ENCODE measurements at regions not wholly inside any gene's neighbourhood (a gene's known extent, or its start where the extent isn't known, plus 50 kb on each side); places are given as distances from the start of the nearest gene placed in this dataset.

GRCh38 chr5:136626531-136626930 is 261.2 kb upstream of the TRPC7 start:
- H3K4me2 ChIP-seq (ENCODE audit: low read length) = no peak overlapping the region
- H3K79me2 ChIP-seq (replicated peaks; ENCODE audit: insufficient read depth, low read length) = no peaks in the 10 kb centered on the region
- no peak overlapping the region for H3K9ac ChIP-seq (ENCODE audit: low read length)
- no peaks in the 10 kb centered on the region for H3K9me2 ChIP-seq (ENCODE audit: insufficient read depth, low read length)
- H4K20me1 ChIP-seq (ENCODE audit: insufficient read depth) = no peaks in the 10 kb centered on the region
- no peak overlapping the region for H2AFZ ChIP-seq (ENCODE audit: low read depth, low read length)
- TF ChIP-seq RAD21 (conservative IDR thresholded peaks at IDR 0.05) = no peak
- no peaks in the 10 kb centered on the region for H3K9me3 ChIP-seq (ENCODE audit: low read length)
- no peaks in the 10 kb centered on the region for H3F3A ChIP-seq (ENCODE audit: insufficient read depth, low read length, poor library complexity, severe bottlenecking)
- no peak overlapping the region for H3K4me3 ChIP-seq (ENCODE audit: low read length)
- no peaks in the 10 kb centered on the region for H3K36me3 ChIP-seq (ENCODE audit: insufficient read depth, low read length)
- H3K27me3 ChIP-seq (ENCODE audit: insufficient read depth, low read depth, low read length) = no peaks in the 10 kb centered on the region
- no peak overlapping the region for H3K27ac ChIP-seq (ENCODE audit: low read length)

GRCh38 chr5:136622747-136623146 is 257.4 kb upstream of the TRPC7 start:
- Histone ChIP-seq H4K20me1 (ENCODE audit: insufficient read depth) (no peaks in the 10 kb centered on the region), H3K9me3 (ENCODE audit: low read length) (no peaks in the 10 kb centered on the region), H3K27me3 (ENCODE audit: insufficient read depth, low read depth, low read length) (no peaks in the 10 kb centered on the region), H3K4me2 (ENCODE audit: low read length) (no peak overlapping the region), H3K4me3 (ENCODE audit: low read length) (no peak overlapping the region), H3K9ac (ENCODE audit: low read length) (no peak overlapping the region), H3K36me3 (ENCODE audit: insufficient read depth, low read length) (no peaks in the 10 kb centered on the region), H3K9me2 (ENCODE audit: insufficient read depth, low read length) (no peaks in the 10 kb centered on the region), H3K79me2 (replicated peaks; ENCODE audit: insufficient read depth, low read length) (no peaks in the 10 kb centered on the region), H2AFZ (ENCODE audit: low read depth, low read length) (no peak overlapping the region), H3K27ac (ENCODE audit: low read length) (no peak overlapping the region), H3F3A (ENCODE audit: insufficient read depth, low read length, poor library complexity, severe bottlenecking) (no peaks in the 10 kb centered on the region)
- no peak for TF ChIP-seq RAD21 (conservative IDR thresholded peaks at IDR 0.05)
- no peak for TF ChIP-seq EP300 (conservative IDR thresholded peaks at IDR 0.05; ENCODE audit: poor library complexity, severe bottlenecking)
- no peak for TF ChIP-seq EZH2 (IDR thresholded peaks at IDR 0.05; ENCODE audit: borderline replicate concordance, insufficient read depth, low read length, poor library complexity, severe bottlenecking)

GRCh38 chr5:136621743-136622142 is 256.4 kb upstream of the TRPC7 start:
- no peaks in the 10 kb centered on the region for H4K20me1 ChIP-seq (ENCODE audit: insufficient read depth)
- no peak overlapping the region for H3K27ac ChIP-seq (ENCODE audit: low read length)
- no peak overlapping the region for H2AFZ ChIP-seq (ENCODE audit: low read depth, low read length)
- no peaks in the 10 kb centered on the region for H3K36me3 ChIP-seq (ENCODE audit: insufficient read depth, low read length)
- no peak overlapping the region for H3K4me2 ChIP-seq (ENCODE audit: low read length)
- no peaks in the 10 kb centered on the region for H3K9me3 ChIP-seq (ENCODE audit: low read length)
- no peaks in the 10 kb centered on the region for H3K27me3 ChIP-seq (ENCODE audit: insufficient read depth, low read depth, low read length)
- no peak overlapping the region for H3K4me3 ChIP-seq (ENCODE audit: low read length)
- no peaks in the 10 kb centered on the region for H3K9me2 ChIP-seq (ENCODE audit: insufficient read depth, low read length)
- no peak for TF ChIP-seq MXI1 (conservative IDR thresholded peaks at IDR 0.05; ENCODE audit: poor library complexity, severe bottlenecking)
- TF ChIP-seq CTCF (IDR thresholded peaks at IDR 0.05; ENCODE audit: poor library complexity, severe bottlenecking) = no peak
- TF ChIP-seq TAF1 (IDR thresholded peaks at IDR 0.05; ENCODE audit: low read depth) = no peak
- TF ChIP-seq EP300 (conservative IDR thresholded peaks at IDR 0.05; ENCODE audit: poor library complexity, severe bottlenecking) = no peak
- no peak for TF ChIP-seq REST (IDR thresholded peaks at IDR 0.05; ENCODE audit: borderline replicate concordance)
- no peak for TF ChIP-seq RAD21 (conservative IDR thresholded peaks at IDR 0.05)
- TF ChIP-seq SMC3 (conservative IDR thresholded peaks at IDR 0.05; ENCODE audit: poor library complexity) = no peak
- TF ChIP-seq EZH2 (IDR thresholded peaks at IDR 0.05; ENCODE audit: borderline replicate concordance, insufficient read depth, low read length, poor library complexity, severe bottlenecking) = no peak
- TF ChIP-seq POLR2AphosphoS5 (IDR thresholded peaks at IDR 0.05) = no peak
- H3F3A ChIP-seq (ENCODE audit: insufficient read depth, low read length, poor library complexity, severe bottlenecking) = no peaks in the 10 kb centered on the region
- no peaks in the 10 kb centered on the region for H3K79me2 ChIP-seq (replicated peaks; ENCODE audit: insufficient read depth, low read length)
- no peak overlapping the region for H3K9ac ChIP-seq (ENCODE audit: low read length)

Data from neural cell (in vitro differentiated cells).